NB4 (cell line): ENCODE measurements at regions not wholly inside any gene's neighbourhood (a gene's known extent, or its start where the extent isn't known, plus 50 kb on each side); places are given as distances from the start of the nearest gene placed in this dataset.

ENCODE experiments used
- MYC ChIP-seq: IDR thresholded peaks from 2 replicates; pipeline ENCODE4 v1.6.1; 2011; ENCODE audit warnings: low read depth, low read length
- POLR2A ChIP-seq: IDR thresholded peaks from 2 replicates; pipeline ENCODE4 v1.6.1; 2011; ENCODE audit warnings: mild to moderate bottlenecking; ENCODE audit not compliant: insufficient read length; ENCODE audit errors: extremely low read depth
- TF ChIP-seq, protein P1 (sequence below): IDR thresholded peaks from one replicate; pipeline ENCODE4 v1.5.1; 2012; ENCODE audit warnings: low read depth, low read length
- TF ChIP-seq, protein P2 (sequence below): IDR thresholded peaks from 2 replicates; pipeline ENCODE4 v1.6.1; 2011; ENCODE audit warnings: low read depth, low read length

DNA sequence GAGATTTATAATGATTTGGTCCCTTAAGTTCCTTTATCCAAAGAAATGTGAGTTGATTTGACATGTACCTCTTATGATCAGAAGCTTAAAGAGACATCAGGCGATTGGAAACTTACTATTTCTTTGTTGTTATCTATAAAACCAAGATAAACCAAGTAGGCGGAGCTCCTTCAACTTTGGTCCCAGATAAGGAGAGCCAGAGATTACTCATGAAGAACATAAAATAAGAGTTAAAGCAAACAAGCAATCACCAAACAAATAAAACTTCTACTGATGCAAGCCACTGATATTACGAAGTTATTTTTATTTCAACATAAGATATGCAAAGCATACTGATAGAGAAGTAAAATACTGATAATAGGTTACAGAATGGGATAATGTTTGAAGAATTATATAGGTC, 141.5 kb upstream of the CDH18 start:
- TF ChIP-seq, protein P1, sequence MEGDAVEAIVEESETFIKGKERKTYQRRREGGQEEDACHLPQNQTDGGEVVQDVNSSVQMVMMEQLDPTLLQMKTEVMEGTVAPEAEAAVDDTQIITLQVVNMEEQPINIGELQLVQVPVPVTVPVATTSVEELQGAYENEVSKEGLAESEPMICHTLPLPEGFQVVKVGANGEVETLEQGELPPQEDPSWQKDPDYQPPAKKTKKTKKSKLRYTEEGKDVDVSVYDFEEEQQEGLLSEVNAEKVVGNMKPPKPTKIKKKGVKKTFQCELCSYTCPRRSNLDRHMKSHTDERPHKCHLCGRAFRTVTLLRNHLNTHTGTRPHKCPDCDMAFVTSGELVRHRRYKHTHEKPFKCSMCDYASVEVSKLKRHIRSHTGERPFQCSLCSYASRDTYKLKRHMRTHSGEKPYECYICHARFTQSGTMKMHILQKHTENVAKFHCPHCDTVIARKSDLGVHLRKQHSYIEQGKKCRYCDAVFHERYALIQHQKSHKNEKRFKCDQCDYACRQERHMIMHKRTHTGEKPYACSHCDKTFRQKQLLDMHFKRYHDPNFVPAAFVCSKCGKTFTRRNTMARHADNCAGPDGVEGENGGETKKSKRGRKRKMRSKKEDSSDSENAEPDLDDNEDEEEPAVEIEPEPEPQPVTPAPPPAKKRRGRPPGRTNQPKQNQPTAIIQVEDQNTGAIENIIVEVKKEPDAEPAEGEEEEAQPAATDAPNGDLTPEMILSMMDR, result no peak
- TF ChIP-seq, protein P2, sequence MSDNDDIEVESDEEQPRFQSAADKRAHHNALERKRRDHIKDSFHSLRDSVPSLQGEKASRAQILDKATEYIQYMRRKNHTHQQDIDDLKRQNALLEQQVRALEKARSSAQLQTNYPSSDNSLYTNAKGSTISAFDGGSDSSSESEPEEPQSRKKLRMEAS, result no peak
- no peak for TF ChIP-seq POLR2A
- TF ChIP-seq MYC, result no peak
